T-helper 2 cell treated with Interferon-gamma antibody and Interleukin-4, amounts not matched to agents 100 ng/mL and 5 ng/mL, for 36 hours (primary cell): ENCODE measurements at regions not wholly inside any gene's neighbourhood (a gene's known extent, or its start where the extent isn't known, plus 50 kb on each side); places are given as distances from the start of the nearest gene placed in this dataset.

Experiments
- intact Hi-C: fragments of 100-400 bp; cut with micrococcal nuclease; formaldehyde crosslinking; loops from one replicate; pipeline ENCODE4 v1.15.1; 2023

GRCh38 chr2:118221536-118222272 is 133.4 kb downstream of the INSIG2 start:
- intact Hi-C loops: loop anchor here (1.0 to 10.0 kb wide), 4 partner anchors 175 to 643 kb away; partner anchors contain the start of gene DDX18

DNA sequence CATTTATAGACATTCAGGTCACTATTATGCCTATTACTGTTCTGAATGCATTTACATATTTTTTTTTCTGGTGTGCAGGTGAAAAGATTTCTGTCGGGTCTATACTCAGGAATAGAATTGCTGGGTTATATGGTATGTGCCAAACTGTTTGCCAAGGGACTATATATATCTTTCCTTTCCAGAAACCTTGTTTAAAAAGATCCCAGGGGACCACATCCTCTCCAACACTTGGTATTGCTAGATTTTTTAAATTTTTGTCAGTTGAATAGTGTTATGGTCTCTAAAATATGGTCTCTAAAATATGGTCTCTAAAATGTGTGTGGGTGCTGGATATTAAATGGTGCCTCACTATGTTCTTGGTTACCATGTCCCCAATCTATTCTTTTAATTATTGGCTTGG is 131.3 kb downstream of the INSIG2 start:
- intact Hi-C loops: loop anchor here (10.0 kb wide), 1 partner anchor 405 kb away; the partner anchor contains the start of gene DDX18

GRCh38 chr2:118216224-118216623 is 128.0 kb downstream of the INSIG2 start:
- intact Hi-C loops: no loop called here

GRCh38 chr2:118209727-118210126 is 121.5 kb downstream of the INSIG2 start:
- intact Hi-C loops: no loop called here

DNA sequence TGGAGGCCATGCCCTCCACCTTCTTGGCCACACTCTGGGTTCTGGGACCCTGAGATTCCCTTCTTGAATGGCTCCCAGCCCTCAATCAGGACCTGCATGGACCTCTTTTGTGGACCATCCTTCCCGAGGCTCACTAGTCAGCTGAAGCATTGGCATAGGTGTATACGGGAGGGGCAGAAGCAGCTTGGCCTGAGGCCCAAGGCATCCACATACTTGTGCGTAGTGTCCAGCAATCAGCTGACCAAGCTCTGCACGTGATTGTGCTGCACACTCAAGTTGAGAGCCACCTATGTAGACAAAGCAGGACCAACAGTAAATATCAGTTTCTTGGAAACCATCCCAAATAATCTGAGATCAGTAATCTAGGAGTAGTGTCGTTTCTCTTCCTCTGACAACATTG is 119.6 kb downstream of the INSIG2 start:
- intact Hi-C loops: no loop called here

DNA sequence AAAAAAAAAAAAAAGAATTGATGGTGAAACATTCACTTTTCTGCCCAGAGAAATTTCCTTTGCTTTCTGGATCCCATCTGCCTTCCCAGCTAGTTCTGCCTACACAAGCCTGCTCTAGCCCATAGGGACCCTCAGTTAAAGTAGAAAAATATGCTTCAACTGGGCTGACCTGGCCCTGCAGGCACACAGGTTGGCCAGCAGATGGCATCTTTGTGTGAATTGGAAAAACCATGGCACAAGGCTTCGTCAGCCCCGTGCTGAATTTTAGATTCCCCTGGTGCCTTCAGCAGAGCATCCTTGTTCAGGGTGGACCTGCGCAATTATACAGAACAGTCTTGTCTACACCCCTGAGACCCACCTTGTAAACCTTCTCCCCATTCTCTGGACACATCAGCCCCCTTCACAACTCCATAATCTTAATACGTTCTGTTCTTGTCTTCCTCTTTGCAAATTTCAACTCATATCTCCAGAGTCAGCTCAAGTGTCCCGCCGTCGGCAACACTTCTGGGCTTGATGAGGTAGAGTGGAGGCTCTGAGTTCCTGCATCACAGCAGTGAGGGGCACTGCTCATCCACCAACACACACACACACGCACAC is 114.5 kb downstream of the INSIG2 start:
- intact Hi-C loops: loop anchor here (5.0 kb wide), 1 partner anchor 156 kb away; no protein-coding TSS in a partner anchor

GRCh38 chr2:118198268-118198667 is 110.0 kb downstream of the INSIG2 start:
- intact Hi-C loops: no loop called here

GRCh38 chr2:118197011-118197675 is 108.9 kb downstream of the INSIG2 start:
- intact Hi-C loops: no loop called here

GRCh38 chr2:118190474-118190873 is 102.2 kb downstream of the INSIG2 start:
- intact Hi-C loops: no loop called here

DNA sequence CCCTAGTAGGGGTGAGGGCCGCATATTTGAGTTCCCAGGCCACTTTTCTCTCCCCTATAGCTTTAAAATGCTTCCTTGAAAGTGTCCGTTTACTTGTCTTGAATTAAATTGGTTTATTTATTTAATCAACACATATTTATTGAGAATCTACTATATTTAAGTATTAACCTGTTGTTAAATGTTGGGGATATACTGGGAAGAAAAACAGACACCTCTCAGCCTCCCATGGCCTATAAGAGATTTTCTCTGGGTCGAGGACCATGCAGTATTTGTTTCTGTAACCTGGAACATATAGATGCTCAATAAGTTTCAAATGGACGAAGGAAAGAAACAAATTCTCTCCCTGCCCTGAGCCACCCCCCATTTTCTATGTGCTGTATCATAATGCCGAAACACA is 98.6 kb downstream of the INSIG2 start:
- intact Hi-C loops: loop anchor here (1.0 to 5.0 kb wide), 4 partner anchors 99 to 373 kb away; partner anchors contain the start of genes CCDC93, DDX18 and INSIG2

GRCh38 chr2:118186110-118186857 is 98.0 kb downstream of the INSIG2 start:
- intact Hi-C loops: loop anchor here (1.0 to 5.0 kb wide), 4 partner anchors 98 to 372 kb away; partner anchors contain the start of genes CCDC93, DDX18 and INSIG2

DNA sequence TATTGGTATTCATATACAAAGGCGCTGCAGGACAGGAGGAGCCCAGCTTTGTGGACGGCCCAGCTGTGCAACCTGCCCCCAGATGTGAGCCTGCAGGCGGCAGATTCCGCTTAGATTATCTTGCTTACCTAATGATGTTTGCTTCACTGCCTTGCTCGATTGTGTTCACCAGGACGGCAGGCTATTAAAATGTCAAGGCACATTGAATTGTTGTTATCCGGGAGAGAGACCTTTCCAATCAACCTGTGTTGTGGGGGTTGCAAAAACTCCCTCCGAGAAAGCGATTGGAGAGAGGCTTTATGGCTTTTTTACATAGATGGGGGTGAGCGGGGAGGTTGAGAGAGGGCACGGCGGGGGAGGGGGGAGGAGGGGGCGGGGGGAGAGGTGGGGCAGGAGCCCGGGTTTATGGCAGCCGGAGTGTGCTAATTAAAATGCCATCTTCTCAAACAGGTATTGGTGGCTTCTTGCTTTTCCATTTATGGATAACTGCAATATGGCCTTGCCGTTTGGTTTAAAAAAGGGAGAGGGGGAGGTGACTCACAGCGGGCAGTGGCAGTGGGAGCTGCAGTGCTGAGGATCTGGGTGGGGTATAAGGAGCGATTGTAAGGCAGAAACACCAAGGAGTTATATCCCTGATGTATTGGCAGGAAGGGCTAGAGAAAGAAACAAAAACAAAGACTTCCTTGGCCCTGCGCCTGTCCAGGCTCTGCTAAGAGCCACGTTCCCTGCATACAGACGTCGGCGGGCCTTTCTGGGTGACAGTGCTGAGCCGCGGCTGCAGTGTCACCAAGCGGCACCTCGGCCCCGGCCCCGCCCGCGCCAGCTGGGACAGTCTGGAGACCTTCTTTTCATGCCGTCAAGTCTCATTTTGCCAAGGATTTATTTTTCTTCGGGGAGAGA is 97.2 kb downstream of the INSIG2 start:
- intact Hi-C loops: loop anchor here (1.0 to 5.0 kb wide), 5 partner anchors 55 to 371 kb away; partner anchors contain the start of genes CCDC93, DDX18 and INSIG2

DNA sequence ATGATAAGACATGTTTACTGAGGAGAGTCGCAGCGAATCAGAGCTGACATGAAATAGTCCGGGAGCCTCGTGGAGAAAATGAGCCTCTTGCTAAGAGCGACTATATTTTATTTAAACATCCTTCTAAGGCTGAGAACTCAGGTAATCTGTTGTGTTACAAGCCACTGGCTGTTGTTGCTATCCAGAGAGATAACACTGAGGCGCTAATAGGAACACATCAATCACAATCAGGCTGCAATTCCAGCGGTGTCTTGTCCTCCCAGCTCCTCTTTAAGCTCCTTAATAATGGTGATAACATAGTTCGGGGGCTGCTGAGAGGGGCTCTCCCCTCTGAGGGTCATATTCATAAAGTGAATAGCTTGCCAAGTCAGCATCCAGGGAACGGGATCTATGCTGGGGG is 95.1 kb downstream of the INSIG2 start:
- intact Hi-C loops: no loop called here

- intact Hi-C loops: no loop called here
Observed at GRCh38 chr2:118179445-118179844, 91.2 kb downstream of the INSIG2 start.

- intact Hi-C loops: no loop called here
Observed at GRCh38 chr2:118177884-118178283, 89.6 kb downstream of the INSIG2 start.

- intact Hi-C loops: no loop called here
Observed at GRCh38 chr2:118177318-118177717, 89.0 kb downstream of the INSIG2 start.

- intact Hi-C loops: no loop called here
Observed at GRCh38 chr2:118176601-118177000, 88.3 kb downstream of the INSIG2 start.

GRCh38 chr2:118171546-118171945 is 83.3 kb downstream of the INSIG2 start:
- intact Hi-C loops: no loop called here

GRCh38 chr2:118169359-118170005 is 81.2 kb downstream of the INSIG2 start:
- intact Hi-C loops: no loop called here

DNA sequence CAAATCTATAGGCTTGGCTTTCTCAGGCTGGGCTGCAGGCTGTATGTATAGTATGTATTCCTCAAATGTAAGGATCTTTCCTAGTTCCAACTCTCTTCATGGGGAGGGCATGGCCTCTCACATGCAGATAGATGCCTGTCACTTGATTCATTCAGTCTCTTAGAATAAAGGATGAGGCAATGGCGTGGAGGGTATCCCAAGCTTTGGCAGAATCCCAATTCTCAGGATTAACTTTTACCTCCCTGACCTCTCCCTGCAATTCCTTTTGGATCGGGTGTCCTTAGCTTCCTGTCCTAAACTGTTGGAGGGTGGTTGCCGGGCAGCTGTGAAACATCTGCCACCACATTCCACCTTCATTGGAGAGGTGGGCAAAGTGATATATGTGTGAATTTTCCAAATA is 80.3 kb downstream of the INSIG2 start:
- intact Hi-C loops: no loop called here
